CD14-positive monocyte (primary cell): ENCODE measurements at regions not wholly inside any gene's neighbourhood (a gene's known extent, or its start where the extent isn't known, plus 50 kb on each side); places are given as distances from the start of the nearest gene placed in this dataset.

ENCODE experiments used
- DNase-seq, 3 donors: peaks; one replicate each; pipeline ENCODE4 v3.0.0-alpha.2; 2011 to 2022
- H2AFZ ChIP-seq: 2 replicates; pipeline ENCODE4 v1.6.0; 2012; ENCODE audit warnings: mild to moderate bottlenecking, low read depth, low read length, inconsistent platforms; ENCODE audit not compliant: insufficient read depth, poor library complexity, severe bottlenecking
- H3K27ac ChIP-seq, 2 donors: 1 replicate in 1 of 2; 2 replicates in 1 of 2; pipeline ENCODE4 v1.5.1; 2012 to 2013; ENCODE audit warnings: low read length in 2 of 2, control low read depth in 1 of 2, inconsistent platforms in 1 of 2, low read depth in 1 of 2, mild to moderate bottlenecking in 1 of 2
- H3K27me3 ChIP-seq, 2 donors: one replicate each; pipeline versions ENCODE4 v1.6.0 to v1.6.1; 2011 to 2013; ENCODE audit warnings: low read length in 2 of 2; ENCODE audit not compliant: control insufficient read depth in 2 of 2, insufficient read depth in 2 of 2
- H3K36me3 ChIP-seq, 2 donors: replicated peaks in 1 of 2; 1 replicate in 1 of 2; 2 replicates in 1 of 2; pipeline versions ENCODE4 v1.5.1 to v1.6.1; 2012 to 2013; ENCODE audit warnings: low read length in 2 of 2, control low read depth in 1 of 2, inconsistent platforms in 1 of 2, mild to moderate bottlenecking in 1 of 2; ENCODE audit not compliant: insufficient read depth in 2 of 2, control insufficient read depth in 1 of 2
- H3K4me1 ChIP-seq, 2 donors: 1 replicate in 1 of 2; 2 replicates in 1 of 2; pipeline versions ENCODE4 v1.5.1 to v1.6.1; 2012 to 2013; ENCODE audit warnings: low read length in 2 of 2, control low read depth in 1 of 2, inconsistent platforms in 1 of 2, mild to moderate bottlenecking in 1 of 2, moderate library complexity in 1 of 2; ENCODE audit not compliant: insufficient read depth in 2 of 2, control insufficient read depth in 1 of 2
- H3K4me2 ChIP-seq: replicated peaks from 2 replicates; pipeline ENCODE3; 2012; ENCODE audit warnings: low read length, moderate library complexity, mild to moderate bottlenecking; ENCODE audit not compliant: poor library complexity, severe bottlenecking; ENCODE audit errors: extremely low read depth
- H3K4me3 ChIP-seq, 3 experiments: fragments of 200-600 bp in 1 of 3; sonication (generic) in 1 of 3; replicated peaks in 1 of 3; 1 replicate in 2 of 3; 2 replicates in 1 of 3; pipeline ENCODE4 v1.5.1; 2011 to 2013; ENCODE audit warnings: low read length in 3 of 3, mild to moderate bottlenecking in 3 of 3, control low read depth in 2 of 3, low read depth in 2 of 3, inconsistent platforms in 1 of 3, moderate library complexity in 1 of 3
- H3K79me2 ChIP-seq: 2 replicates; pipeline ENCODE4 v1.6.0; 2012; ENCODE audit warnings: mild to moderate bottlenecking, control low read depth, inconsistent platforms, low read length, moderate library complexity; ENCODE audit not compliant: insufficient read depth
- H3K9ac ChIP-seq: 2 replicates; pipeline ENCODE4 v1.6.0; 2017; ENCODE audit warnings: low read length, mild to moderate bottlenecking; ENCODE audit not compliant: insufficient read depth, poor library complexity, severe bottlenecking
- H3K9me3 ChIP-seq, 2 donors: replicated peaks in 1 of 2; 1 replicate in 1 of 2; 2 replicates in 1 of 2; pipeline versions ENCODE4 v1.5.1 to v1.6.1; 2012 to 2013; ENCODE audit warnings: low read length in 2 of 2, control low read depth in 1 of 2; ENCODE audit not compliant: control insufficient read depth in 1 of 2, insufficient read depth in 1 of 2
- H4K20me1 ChIP-seq: 2 replicates; pipeline ENCODE4 v1.6.0; 2012; ENCODE audit warnings: mild to moderate bottlenecking, low read length, control low read depth, moderate library complexity; ENCODE audit not compliant: insufficient read depth
- H3K27ac Mint-ChIP-seq, 7 donors: one replicate each; pipeline ENCODE4 v1.8.0; 2020; ENCODE audit warnings: mild to moderate bottlenecking in 7 of 7, mixed read lengths in 7 of 7, moderate library complexity in 6 of 7, inconsistent platforms in 2 of 7
- H3K27me3 Mint-ChIP-seq, 3 donors: one replicate each; pipeline ENCODE4 v1.8.0; 2021 to 2022; ENCODE audit warnings: low read depth in 3 of 3, mild to moderate bottlenecking in 3 of 3, mixed read lengths in 3 of 3, moderate library complexity in 3 of 3, inconsistent platforms in 1 of 3
- H3K36me3 Mint-ChIP-seq, 2 donors: one replicate each; pipeline ENCODE4 v1.8.0; 2020; ENCODE audit warnings: mixed read lengths in 2 of 2, inconsistent platforms in 1 of 2, mild to moderate bottlenecking in 1 of 2
- H3K4me1 Mint-ChIP-seq: one replicate; pipeline ENCODE4 v1.8.0; 2020; ENCODE audit warnings: mild to moderate bottlenecking, mixed read lengths
- H3K4me3 Mint-ChIP-seq, 2 donors: one replicate each; pipeline ENCODE4 v1.8.0; 2020; ENCODE audit warnings: mild to moderate bottlenecking in 2 of 2, mixed read lengths in 2 of 2, moderate library complexity in 1 of 2
- H3K9me3 Mint-ChIP-seq, 7 donors: one replicate each; pipeline ENCODE4 v1.8.0; 2020 to 2022; ENCODE audit warnings: mixed read lengths in 7 of 7, mild to moderate bottlenecking in 6 of 7, moderate library complexity in 6 of 7, inconsistent platforms in 2 of 7
- WGBS: methylation state at CpG from one replicate; pipeline ENCODE4 v1.1.5; 2013; ENCODE audit warnings: missing lambda C conversion rate; ENCODE audit not compliant: insufficient coverage; 5-methylcytosine and 5-hydroxymethylcytosine counted together
- intact Hi-C, 2 donors: fragments of 100-400 bp; cut with micrococcal nuclease; formaldehyde crosslinking; loops; one replicate each; pipeline versions ENCODE4 v1.15.0 to v1.15.1; 2023
- TF ChIP-seq, protein P1 (sequence below): fragments of 200-600 bp; IDR thresholded peaks from one replicate; pipeline ENCODE4 v1.8.0; 2022; ENCODE audit warnings: antibody characterized with exemption, mild to moderate bottlenecking

- no peaks in the 10 kb centered on the region for H4K20me1 ChIP-seq
- no peak overlapping the region for H3K9ac ChIP-seq
- Mint-ChIP-seq H3K27ac (no peak overlapping the region), H3K9me3 (peaks cover 0 to 14% (median 8%) of the 10 kb centered on the region in 7 donors), H3K4me1 (no peaks in the 10 kb centered on the region), H3K36me3 (no peaks in the 10 kb centered on the region), H3K27me3 (peaks cover 0 to 1% (median 0%) of the 10 kb centered on the region in 3 donors), H3K4me3 (no peak overlapping the region)
- H3K9me3 ChIP-seq: no peaks in the 10 kb centered on the region
- DNase-seq: no peak
- H3K4me2 ChIP-seq: no peak overlapping the region
- no peak overlapping the region for H3K4me3 ChIP-seq
- no peaks in the 10 kb centered on the region for H3K79me2 ChIP-seq
- H3K27ac ChIP-seq: no peak overlapping the region
- no peak overlapping the region for H2AFZ ChIP-seq
- no peaks in the 10 kb centered on the region for H3K27me3 ChIP-seq
- TF ChIP-seq, protein P1, sequence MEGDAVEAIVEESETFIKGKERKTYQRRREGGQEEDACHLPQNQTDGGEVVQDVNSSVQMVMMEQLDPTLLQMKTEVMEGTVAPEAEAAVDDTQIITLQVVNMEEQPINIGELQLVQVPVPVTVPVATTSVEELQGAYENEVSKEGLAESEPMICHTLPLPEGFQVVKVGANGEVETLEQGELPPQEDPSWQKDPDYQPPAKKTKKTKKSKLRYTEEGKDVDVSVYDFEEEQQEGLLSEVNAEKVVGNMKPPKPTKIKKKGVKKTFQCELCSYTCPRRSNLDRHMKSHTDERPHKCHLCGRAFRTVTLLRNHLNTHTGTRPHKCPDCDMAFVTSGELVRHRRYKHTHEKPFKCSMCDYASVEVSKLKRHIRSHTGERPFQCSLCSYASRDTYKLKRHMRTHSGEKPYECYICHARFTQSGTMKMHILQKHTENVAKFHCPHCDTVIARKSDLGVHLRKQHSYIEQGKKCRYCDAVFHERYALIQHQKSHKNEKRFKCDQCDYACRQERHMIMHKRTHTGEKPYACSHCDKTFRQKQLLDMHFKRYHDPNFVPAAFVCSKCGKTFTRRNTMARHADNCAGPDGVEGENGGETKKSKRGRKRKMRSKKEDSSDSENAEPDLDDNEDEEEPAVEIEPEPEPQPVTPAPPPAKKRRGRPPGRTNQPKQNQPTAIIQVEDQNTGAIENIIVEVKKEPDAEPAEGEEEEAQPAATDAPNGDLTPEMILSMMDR: no peak
- no peaks in the 10 kb centered on the region for H3K4me1 ChIP-seq
- intact Hi-C loops: no loop called here
- WGBS: 92% methylated on average over 12 of the region's 14 CpGs
- no peaks in the 10 kb centered on the region for H3K36me3 ChIP-seq
Measured at GRCh38 chr17:11094331-11094730, 146.7 kb upstream of the SHISA6 start.

DNA sequence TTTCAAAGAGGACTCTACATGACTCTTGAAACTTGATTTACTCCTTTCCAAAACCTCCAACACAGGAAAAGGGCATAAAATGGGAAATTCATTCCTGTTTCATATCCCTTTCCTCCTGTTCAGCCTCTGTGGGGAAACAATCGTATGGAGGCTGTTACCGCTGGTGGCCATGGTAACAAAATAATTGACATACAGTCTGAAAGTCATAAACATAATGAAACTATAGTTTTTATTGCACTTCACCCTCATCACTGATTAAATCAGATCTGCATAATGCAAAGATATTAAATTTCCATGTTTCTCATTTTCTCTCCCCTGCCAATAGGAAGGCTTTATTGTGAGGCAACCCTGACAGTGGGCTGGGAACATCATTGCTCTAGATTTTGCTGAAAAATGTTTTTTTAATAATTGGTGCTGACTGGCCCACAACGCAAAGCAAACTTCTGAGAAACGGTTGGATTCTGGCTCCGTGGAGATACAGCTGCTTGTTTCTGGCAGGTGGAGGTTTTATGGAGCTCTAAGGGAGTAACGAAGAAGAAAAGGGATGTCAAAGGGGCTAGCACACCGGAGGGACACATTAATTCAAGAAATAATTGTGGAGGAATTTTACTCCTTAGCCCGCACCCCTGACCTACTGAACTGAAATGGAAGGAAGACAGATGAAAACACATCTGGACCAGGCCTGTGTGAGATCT lies 154.2 kb upstream of the SHISA6 start:
- intact Hi-C loops: no loop called here
- no peak overlapping the region for H3K4me2 ChIP-seq
- no peak overlapping the region for H3K27ac ChIP-seq
- H3K4me3 ChIP-seq: no peak overlapping the region
- no peaks in the 10 kb centered on the region for H3K4me1 ChIP-seq
- H3K4me1 Mint-ChIP-seq: no peaks in the 10 kb centered on the region
- TF ChIP-seq, protein P1: no peak
- DNase-seq: no peak
- no peaks in the 10 kb centered on the region for H3K36me3 Mint-ChIP-seq
- H3K79me2 ChIP-seq: no peaks in the 10 kb centered on the region
- H3K9me3 Mint-ChIP-seq: peaks cover 0 to 8% (median 2%) of the 10 kb centered on the region in 7 donors
- no peaks in the 10 kb centered on the region for H3K36me3 ChIP-seq
- no peaks in the 10 kb centered on the region for H3K27me3 ChIP-seq
- H3K4me3 Mint-ChIP-seq: no peak overlapping the region
- no peaks in the 10 kb centered on the region for H3K9me3 ChIP-seq
- H3K9ac ChIP-seq: no peak overlapping the region
- 100% methylated on average over 3 of the region's 8 CpGs for WGBS
- H3K27me3 Mint-ChIP-seq: peaks cover 0 to 1% (median 0%) of the 10 kb centered on the region in 3 donors
- H2AFZ ChIP-seq: no peak overlapping the region
- H3K27ac Mint-ChIP-seq: no peak overlapping the region
- H4K20me1 ChIP-seq: no peaks in the 10 kb centered on the region
